Endodermal cell (in vitro differentiated cells): ENCODE measurements at regions not wholly inside any gene's neighbourhood (a gene's known extent, or its start where the extent isn't known, plus 50 kb on each side); places are given as distances from the start of the nearest gene placed in this dataset.
A peak's percentile ranks its signal among the peaks of the same experiment; 100 is the strongest.

Experiments
- DNase-seq: peaks from one replicate; pipeline ENCODE4 v3.0.0-alpha.2; 2017
- H3K27ac ChIP-seq: 2 replicates; pipeline ENCODE4 v1.5.1; 2013; ENCODE audit warnings: mild to moderate bottlenecking, low read depth, low read length, moderate library complexity
- H3K27me3 ChIP-seq: 2 replicates; pipeline ENCODE4 v1.6.1; 2013; ENCODE audit warnings: mild to moderate bottlenecking, low read length, moderate library complexity; ENCODE audit not compliant: insufficient read depth, control insufficient read depth, poor library complexity, severe bottlenecking
- H3K36me3 ChIP-seq: 2 replicates; pipeline ENCODE4 v1.7.0; 2013; ENCODE audit warnings: mild to moderate bottlenecking, low read length, moderate library complexity; ENCODE audit not compliant: control insufficient read depth, insufficient read depth
- H3K4me1 ChIP-seq: one replicate; pipeline ENCODE4 v1.7.0; 2013; ENCODE audit warnings: low read length; ENCODE audit not compliant: control insufficient read depth, insufficient read depth
- H3K4me3 ChIP-seq: 2 replicates; pipeline ENCODE4 v1.5.1; 2013; ENCODE audit warnings: mild to moderate bottlenecking, low read length, moderate library complexity
- H3K9ac ChIP-seq: 2 replicates; pipeline ENCODE4 v1.6.1; 2013; ENCODE audit warnings: mild to moderate bottlenecking, low read length, moderate library complexity; ENCODE audit not compliant: poor library complexity, severe bottlenecking; ENCODE audit errors: extremely low read depth
- H3K9me3 ChIP-seq: 2 replicates; pipeline ENCODE4 v1.6.1; 2013; ENCODE audit warnings: mild to moderate bottlenecking, low read length, moderate library complexity; ENCODE audit not compliant: control insufficient read depth
- H3K27ac Mint-ChIP-seq: 2 replicates; pipeline ENCODE4 v1.8.0; 2020; ENCODE audit warnings: mixed read lengths
- H3K27me3 Mint-ChIP-seq: 2 replicates; pipeline ENCODE4 v1.8.0; 2021; ENCODE audit warnings: mild to moderate bottlenecking, mixed read lengths; ENCODE audit not compliant: insufficient read depth
- H3K36me3 Mint-ChIP-seq: 2 replicates; pipeline ENCODE4 v1.8.0; 2020; ENCODE audit warnings: low read depth, mixed read lengths
- H3K4me1 Mint-ChIP-seq: 2 replicates; pipeline ENCODE4 v1.8.0; 2020; ENCODE audit warnings: mixed read lengths
- H3K4me3 Mint-ChIP-seq: 2 replicates; pipeline ENCODE4 v1.8.0; 2020; ENCODE audit warnings: mild to moderate bottlenecking, moderate library complexity, mixed read lengths
- H3K9me3 Mint-ChIP-seq: 2 replicates; pipeline ENCODE4 v1.8.0; 2020; ENCODE audit warnings: mild to moderate bottlenecking, mixed read lengths
- CTCF ChIP-seq: fragments of 200-600 bp; sonication (generic); conservative IDR thresholded peaks from 2 replicates; pipeline ENCODE4 v1.5.0; 2021; ENCODE audit warnings: antibody characterized with exemption, mild to moderate bottlenecking
- WGBS, 2 experiments: methylation state at CpG; one replicate each; pipeline versions ENCODE4 v1.1.5 to v1.1.7; 2013; ENCODE audit warnings: missing lambda C conversion rate in 2 of 2, mixed read lengths in 1 of 2; ENCODE audit not compliant: insufficient coverage in 1 of 2, insufficient read length in 1 of 2; 5-methylcytosine and 5-hydroxymethylcytosine counted together

- no peaks in the 10 kb centered on the region for H3K9me3 Mint-ChIP-seq
- no peak overlapping the region for H3K27ac Mint-ChIP-seq
- WGBS, 2 experiments, result 92% methylated on average over 1 of the region's 1 CpG; no CpG with 5 or more reads in 1 of the 2 experiments
- Histone ChIP-seq H3K27me3 (no peaks in the 10 kb centered on the region), H3K36me3 (no peaks in the 10 kb centered on the region), H3K4me1 (no peaks in the 10 kb centered on the region), H3K27ac (no peak overlapping the region), H3K9ac (no peak overlapping the region), H3K4me3 (no peak overlapping the region), H3K9me3 (no peaks in the 10 kb centered on the region)
- no peaks in the 10 kb centered on the region for H3K4me1 Mint-ChIP-seq
- H3K27me3 Mint-ChIP-seq, result no peaks in the 10 kb centered on the region
- no peak for DNase-seq
- H3K36me3 Mint-ChIP-seq, result no peaks in the 10 kb centered on the region
- H3K4me3 Mint-ChIP-seq, result no peak overlapping the region
- no peak for TF ChIP-seq CTCF
These were observed 109.6 kb upstream of the ZWINT start for GRCh38 chr10:56470701-56471100.

- Mint-ChIP-seq H3K27ac (no peak overlapping the region), H3K4me3 (no peak overlapping the region), H3K27me3 (no peaks in the 10 kb centered on the region), H3K9me3 (no peaks in the 10 kb centered on the region), H3K36me3 (no peaks in the 10 kb centered on the region), H3K4me1 (no peaks in the 10 kb centered on the region)
- no peak for DNase-seq
- Histone ChIP-seq H3K4me3 (no peak overlapping the region), H3K27me3 (no peaks in the 10 kb centered on the region), H3K27ac (no peak overlapping the region), H3K4me1 (no peaks in the 10 kb centered on the region), H3K36me3 (no peaks in the 10 kb centered on the region), H3K9me3 (no peaks in the 10 kb centered on the region), H3K9ac (no peak overlapping the region)
- TF ChIP-seq CTCF, result peak; percentile 36
These were observed 108.4 kb upstream of the ZWINT start for GRCh38 chr10:56469482-56469881.

- H3K4me3 ChIP-seq, result no peak overlapping the region
- 80 to 85% methylated on average over 2 to 6 of the region's 6 CpGs for WGBS, 2 experiments
- H3K9ac ChIP-seq, result no peak overlapping the region
- no peaks in the 10 kb centered on the region for H3K27me3 ChIP-seq
- H3K36me3 ChIP-seq, result no peaks in the 10 kb centered on the region
- no peaks in the 10 kb centered on the region for H3K9me3 ChIP-seq
- H3K4me3 Mint-ChIP-seq, result no peak overlapping the region
- no peak for TF ChIP-seq CTCF
- no peak overlapping the region for H3K27ac ChIP-seq
- H3K4me1 ChIP-seq, result no peaks in the 10 kb centered on the region
- no peaks in the 10 kb centered on the region for H3K27me3 Mint-ChIP-seq
- DNase-seq, result no peak
- H3K27ac Mint-ChIP-seq, result no peak overlapping the region
- H3K4me1 Mint-ChIP-seq, result no peaks in the 10 kb centered on the region
- H3K9me3 Mint-ChIP-seq, result no peaks in the 10 kb centered on the region
- H3K36me3 Mint-ChIP-seq, result no peaks in the 10 kb centered on the region
These were observed 104.9 kb upstream of the ZWINT start for GRCh38 chr10:56466005-56466404.
